Neural cell (in vitro differentiated cells): ENCODE measurements at regions not wholly inside any gene's neighbourhood (a gene's known extent, or its start where the extent isn't known, plus 50 kb on each side); places are given as distances from the start of the nearest gene placed in this dataset.

Experiments
- EZH2 ChIP-seq: fragments of 200-600, 300-800 bp; shearing (Covaris generic), sonication (generic); IDR thresholded peaks from 2 replicates; pipeline ENCODE4 v1.6.1; 2014; ENCODE audit warnings: antibody characterized with exemption, low read length, borderline replicate concordance, mild to moderate bottlenecking; ENCODE audit not compliant: insufficient read depth, poor library complexity, severe bottlenecking
- POLR2AphosphoS5 ChIP-seq: IDR thresholded peaks from 2 replicates; pipeline ENCODE4 v1.6.1; 2012
- TF ChIP-seq, protein P1 (sequence below): fragments of 450-650 bp; IDR thresholded peaks from 2 replicates; pipeline ENCODE4 v1.5.1; 2014; ENCODE audit warnings: antibody characterized with exemption, mild to moderate bottlenecking, moderate library complexity; ENCODE audit not compliant: poor library complexity, severe bottlenecking

- TF ChIP-seq, protein P1, sequence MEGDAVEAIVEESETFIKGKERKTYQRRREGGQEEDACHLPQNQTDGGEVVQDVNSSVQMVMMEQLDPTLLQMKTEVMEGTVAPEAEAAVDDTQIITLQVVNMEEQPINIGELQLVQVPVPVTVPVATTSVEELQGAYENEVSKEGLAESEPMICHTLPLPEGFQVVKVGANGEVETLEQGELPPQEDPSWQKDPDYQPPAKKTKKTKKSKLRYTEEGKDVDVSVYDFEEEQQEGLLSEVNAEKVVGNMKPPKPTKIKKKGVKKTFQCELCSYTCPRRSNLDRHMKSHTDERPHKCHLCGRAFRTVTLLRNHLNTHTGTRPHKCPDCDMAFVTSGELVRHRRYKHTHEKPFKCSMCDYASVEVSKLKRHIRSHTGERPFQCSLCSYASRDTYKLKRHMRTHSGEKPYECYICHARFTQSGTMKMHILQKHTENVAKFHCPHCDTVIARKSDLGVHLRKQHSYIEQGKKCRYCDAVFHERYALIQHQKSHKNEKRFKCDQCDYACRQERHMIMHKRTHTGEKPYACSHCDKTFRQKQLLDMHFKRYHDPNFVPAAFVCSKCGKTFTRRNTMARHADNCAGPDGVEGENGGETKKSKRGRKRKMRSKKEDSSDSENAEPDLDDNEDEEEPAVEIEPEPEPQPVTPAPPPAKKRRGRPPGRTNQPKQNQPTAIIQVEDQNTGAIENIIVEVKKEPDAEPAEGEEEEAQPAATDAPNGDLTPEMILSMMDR = no peak
- TF ChIP-seq POLR2AphosphoS5 (no peak), EZH2 (no peak)
Observed at GRCh38 chr5:153357493-153358112, 132.9 kb upstream of the GRIA1 start.
